SK-N-SH (cell line): ENCODE measurements at regions not wholly inside any gene's neighbourhood (a gene's known extent, or its start where the extent isn't known, plus 50 kb on each side); places are given as distances from the start of the nearest gene placed in this dataset.

ENCODE experiments used
- CTCF ChIA-PET: fragments of 300-600, 350-600 bp; formaldehyde crosslinking; extraction: SDS; loops from one replicate; lab custom pipeline; 2021; lab: Yijun Ruan, JAX
- POLR2A ChIA-PET: fragments of 350-600 bp; sonication (Branson Sonifier 250); formaldehyde crosslinking; extraction: SDS; loops from one replicate; lab custom pipeline; 2020; ENCODE audit warnings: antibody characterized with exemption, inconsistent platforms; lab: Yijun Ruan, JAX
- DNase-seq: peaks from one replicate; pipeline ENCODE4 v3.0.0; 2012
- H2AFZ ChIP-seq: fragments of 200-600 bp; sonication (generic); 2 replicates; pipeline ENCODE4 v1.8.1; 2016; ENCODE audit warnings: antibody characterized with exemption, mild to moderate bottlenecking, low read depth
- H3F3A ChIP-seq: fragments of 200-600 bp; sonication (generic); replicated peaks from 2 replicates; pipeline ENCODE3; 2016; ENCODE audit warnings: antibody characterized with exemption, mild to moderate bottlenecking; ENCODE audit not compliant: insufficient read depth
- H3K27ac ChIP-seq, 2 experiments: fragments of 200-500 bp in 1 of 2; fragments of 200-600 bp in 1 of 2; sonication (Bioruptor generic) in 1 of 2; sonication (generic), shearing (Covaris generic) in 1 of 2; 2 replicates each; pipeline versions ENCODE4 v1.5.1 to v1.6.1; 2014 to 2016; ENCODE audit warnings: low read depth in 2 of 2, inconsistent platforms in 1 of 2, low read length in 1 of 2, mild to moderate bottlenecking in 1 of 2, mixed read lengths in 1 of 2
- H3K27me3 ChIP-seq: fragments of 200-600 bp; sonication (generic), shearing (Covaris generic); 2 replicates; pipeline ENCODE4 v1.6.1; 2016; ENCODE audit warnings: mixed run types; ENCODE audit not compliant: insufficient read depth
- H3K36me3 ChIP-seq, 2 experiments: fragments of 200-500 bp in 1 of 2; fragments of 200-600 bp in 1 of 2; sonication (Bioruptor generic) in 1 of 2; sonication (generic) in 1 of 2; replicated peaks in 1 of 2; 2 replicates each; pipeline versions ENCODE3 to v1.5.1; 2014 to 2016; ENCODE audit warnings: low read length in 1 of 2, mild to moderate bottlenecking in 1 of 2; ENCODE audit not compliant: insufficient read depth in 2 of 2, control insufficient read depth in 1 of 2
- H3K4me1 ChIP-seq, 2 experiments: fragments of 200-500 bp in 1 of 2; fragments of 200-600 bp in 1 of 2; sonication (Bioruptor generic) in 1 of 2; sonication (generic), shearing (Covaris generic) in 1 of 2; 2 replicates each; pipeline versions ENCODE4 v1.5.1 to v1.6.1; 2014 to 2016; ENCODE audit warnings: low read depth in 1 of 2, low read length in 1 of 2, mixed run types in 1 of 2; ENCODE audit not compliant: insufficient read depth in 2 of 2, control insufficient read depth in 1 of 2
- H3K4me2 ChIP-seq: fragments of 200-600 bp; sonication (generic), shearing (Covaris generic); 2 replicates; pipeline ENCODE4 v1.6.1; 2017; ENCODE audit warnings: mixed run types
- H3K4me3 ChIP-seq, 2 experiments: fragments of 200-500 bp in 1 of 2; fragments of 200-600 bp in 1 of 2; sonication (Bioruptor generic) in 1 of 2; sonication (generic), shearing (Covaris generic) in 1 of 2; 2 replicates each; pipeline versions ENCODE4 v1.5.1 to v1.8.1; 2014 to 2016; ENCODE audit warnings: low read depth in 2 of 2, inconsistent platforms in 1 of 2, low read length in 1 of 2, mild to moderate bottlenecking in 1 of 2, mixed read lengths in 1 of 2, moderate library complexity in 1 of 2
- H3K79me2 ChIP-seq: fragments of 200-600 bp; sonication (generic); 2 replicates; pipeline ENCODE4 v1.8.1; 2017; ENCODE audit warnings: mild to moderate bottlenecking; ENCODE audit not compliant: insufficient read depth
- H3K9ac ChIP-seq: fragments of 200-600 bp; sonication (generic); 2 replicates; pipeline ENCODE4 v1.6.1; 2017; ENCODE audit warnings: mixed run types
- H3K9me2 ChIP-seq: fragments of 200-600 bp; sonication (generic); 2 replicates; pipeline ENCODE4 v1.6.1; 2017; ENCODE audit warnings: mixed run types
- H3K9me3 ChIP-seq: fragments of 200-600 bp; sonication (generic); 2 replicates; pipeline ENCODE4 v1.6.1; 2017; ENCODE audit warnings: mixed run types, mild to moderate bottlenecking, moderate library complexity
- H4K20me1 ChIP-seq: fragments of 200-600 bp; sonication (generic); 2 replicates; pipeline ENCODE4 v1.6.1; 2017; ENCODE audit warnings: mild to moderate bottlenecking, mixed run types; ENCODE audit not compliant: insufficient read depth
- CTCF ChIP-seq: fragments of 200-600 bp; sonication (generic); IDR thresholded peaks from 2 replicates; pipeline ENCODE4 v1.6.1; 2017; ENCODE audit warnings: antibody characterized with exemption, mild to moderate bottlenecking, moderate library complexity
- ELF1 ChIP-seq: IDR thresholded peaks from 2 replicates; pipeline ENCODE4 v1.4.0; 2012
- FOSL2 ChIP-seq: IDR thresholded peaks from 2 replicates; pipeline ENCODE4 v1.4.0; 2012; ENCODE audit warnings: low read depth, mild to moderate bottlenecking, moderate library complexity, borderline replicate concordance
- FOXJ3 ChIP-seq: sonication (generic); formaldehyde crosslinking; IDR thresholded peaks from 2 replicates; pipeline ENCODE4 v1.5.1; 2020; ENCODE audit warnings: mild to moderate bottlenecking, missing genetic modification reagents
- JUND ChIP-seq: IDR thresholded peaks from 2 replicates; pipeline ENCODE4 v1.4.0; 2012
- MEF2A ChIP-seq: IDR thresholded peaks from 2 replicates; pipeline ENCODE4 v1.4.0; 2012; ENCODE audit warnings: low read depth, borderline replicate concordance
- MXI1 ChIP-seq: IDR thresholded peaks from 2 replicates; pipeline ENCODE4 v1.6.1; 2012; ENCODE audit warnings: mild to moderate bottlenecking, low read depth, low read length, improper control_type of control experiment
- PBX3 ChIP-seq: IDR thresholded peaks from 2 replicates; pipeline ENCODE4; 2012
- RAD21 ChIP-seq: IDR thresholded peaks from 2 replicates; pipeline ENCODE4 v1.6.1; 2012; ENCODE audit warnings: mild to moderate bottlenecking, low read length
- TAF1 ChIP-seq: IDR thresholded peaks from 2 replicates; pipeline ENCODE4 v1.6.1; 2012; ENCODE audit warnings: low read depth, mild to moderate bottlenecking, low read length, moderate library complexity, borderline replicate concordance
- TEAD4 ChIP-seq: IDR thresholded peaks from 2 replicates; pipeline ENCODE4 v1.4.0; 2012; ENCODE audit warnings: mild to moderate bottlenecking, borderline replicate concordance; ENCODE audit not compliant: insufficient read depth
- USF1 ChIP-seq: IDR thresholded peaks from 2 replicates; pipeline ENCODE4 v1.4.0; 2012; ENCODE audit warnings: low read depth, borderline replicate concordance
- WGBS: methylation state at CpG from one replicate; pipeline ENCODE4 v1.1.6; 2017; ENCODE audit warnings: low lambda C conversion rate; 5-methylcytosine and 5-hydroxymethylcytosine counted together

GRCh38 chr13:55992145-55992544, 1148.6 kb upstream of the PRR20A start:
- Histone ChIP-seq H3K4me1 (no peaks in the 10 kb centered on the region), H3K36me3 (no peaks in the 10 kb centered on the region), H3K9me2 (no peaks in the 10 kb centered on the region), H3K9ac (no peak overlapping the region), H2AFZ (no peak overlapping the region), H4K20me1 (no peaks in the 10 kb centered on the region), H3F3A (no peaks in the 10 kb centered on the region), H3K9me3 (no peaks in the 10 kb centered on the region), H3K4me2 (no peak overlapping the region), H3K27ac (no peak overlapping the region), H3K79me2 (no peaks in the 10 kb centered on the region), H3K4me3 (no peak overlapping the region), H3K27me3 (no peaks in the 10 kb centered on the region)
- ChIA-PET POLR2A (no interaction called here), CTCF (no interaction called here)
- TF ChIP-seq USF1: no peak
- no peak for TF ChIP-seq TEAD4
- no peak for TF ChIP-seq FOSL2
- TF ChIP-seq MXI1: no peak
- TF ChIP-seq FOXJ3 (CRISPR knock-in tag): no peak
- no peak for TF ChIP-seq RAD21
- TF ChIP-seq TAF1: no peak
- no peak for TF ChIP-seq ELF1
- TF ChIP-seq PBX3: no peak
- no peak for TF ChIP-seq JUND
- no peak for DNase-seq
- WGBS: 0% methylated on average over 1 of the region's 1 CpG

- CTCF ChIA-PET: interaction anchor here (0.9 to 1.0 kb wide), 3 partner anchors 17 to 74 kb away, joined by 3 read pairs; no protein-coding TSS in a partner anchor
- Histone ChIP-seq H4K20me1 (no peaks in the 10 kb centered on the region), H3K79me2 (no peaks in the 10 kb centered on the region; the same call in 1 of the 2 replicates), H2AFZ (no peak overlapping the region), H3K27ac (no peak overlapping the region), H3K4me3 (no peak overlapping the region), H3K9me2 (no peaks in the 10 kb centered on the region), H3K36me3 (no peaks in the 10 kb centered on the region), H3K9ac (no peak overlapping the region), H3K4me1 (no peaks in the 10 kb centered on the region; a peak in 1 of 4 replicates), H3K4me2 (no peak overlapping the region), H3F3A (no peaks in the 10 kb centered on the region), H3K9me3 (no peaks in the 10 kb centered on the region), H3K27me3 (no peaks in the 10 kb centered on the region)
- WGBS: 3% methylated on average over 2 of the region's 2 CpGs
- no peak for DNase-seq
- POLR2A ChIA-PET: no interaction called here
- TF ChIP-seq RAD21: peak; percentile 13; the same call in 1 of the 2 replicates
- no peak for TF ChIP-seq MEF2A
- TF ChIP-seq CTCF: 0 out of 2 replicates have a peak, but pooled peaks have one; percentile 10
Observed at GRCh38 chr13:55999709-56000108, 1141.0 kb upstream of the PRR20A start.
